ENCODE measurements at regions not wholly inside any gene's neighbourhood (a gene's known extent, or its start where the extent isn't known, plus 50 kb on each side); places are given as distances from the start of the nearest gene placed in this dataset.

DNA sequence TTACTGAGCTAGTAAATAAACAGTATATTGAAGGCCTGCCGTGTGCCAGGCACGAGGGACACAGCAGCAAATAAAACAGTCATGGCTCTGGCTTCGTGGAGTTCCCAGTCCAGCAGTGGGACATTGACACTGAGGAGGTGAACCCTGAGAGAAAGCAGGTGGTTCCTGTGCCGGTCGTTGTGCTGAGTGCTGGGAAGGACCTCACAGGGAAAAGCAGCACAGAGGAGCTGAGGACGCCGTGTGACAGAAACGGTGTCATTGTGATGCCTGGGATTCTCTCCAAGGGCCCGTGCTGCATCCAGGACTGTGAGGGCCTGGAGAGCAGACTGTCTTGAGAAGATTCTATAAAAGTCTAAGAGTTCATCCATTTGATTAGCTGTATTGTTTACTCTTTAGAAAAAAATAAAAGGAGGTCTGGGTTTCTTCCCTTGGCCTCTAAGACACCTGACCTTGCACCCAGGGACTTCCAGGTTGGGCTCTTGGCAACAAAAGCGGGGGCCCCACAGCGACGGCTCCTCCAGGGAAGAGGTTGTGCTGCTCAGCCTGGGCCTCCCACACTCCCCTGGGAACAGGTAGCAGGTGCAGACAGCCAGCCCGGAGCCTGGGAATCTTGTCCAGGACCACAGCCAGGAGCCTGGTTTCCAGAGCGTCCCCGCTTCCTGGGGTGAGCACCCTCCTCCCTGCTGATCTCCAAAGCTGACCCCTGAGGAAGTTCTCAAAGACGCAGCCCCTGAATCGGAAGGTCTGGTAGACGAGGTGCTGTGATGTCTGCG lies 251.2 kb upstream of the PMEPA1 start:
- no peaks in the 10 kb centered on the region for H3K36me3 Mint-ChIP-seq
- TF ChIP-seq, protein P1, sequence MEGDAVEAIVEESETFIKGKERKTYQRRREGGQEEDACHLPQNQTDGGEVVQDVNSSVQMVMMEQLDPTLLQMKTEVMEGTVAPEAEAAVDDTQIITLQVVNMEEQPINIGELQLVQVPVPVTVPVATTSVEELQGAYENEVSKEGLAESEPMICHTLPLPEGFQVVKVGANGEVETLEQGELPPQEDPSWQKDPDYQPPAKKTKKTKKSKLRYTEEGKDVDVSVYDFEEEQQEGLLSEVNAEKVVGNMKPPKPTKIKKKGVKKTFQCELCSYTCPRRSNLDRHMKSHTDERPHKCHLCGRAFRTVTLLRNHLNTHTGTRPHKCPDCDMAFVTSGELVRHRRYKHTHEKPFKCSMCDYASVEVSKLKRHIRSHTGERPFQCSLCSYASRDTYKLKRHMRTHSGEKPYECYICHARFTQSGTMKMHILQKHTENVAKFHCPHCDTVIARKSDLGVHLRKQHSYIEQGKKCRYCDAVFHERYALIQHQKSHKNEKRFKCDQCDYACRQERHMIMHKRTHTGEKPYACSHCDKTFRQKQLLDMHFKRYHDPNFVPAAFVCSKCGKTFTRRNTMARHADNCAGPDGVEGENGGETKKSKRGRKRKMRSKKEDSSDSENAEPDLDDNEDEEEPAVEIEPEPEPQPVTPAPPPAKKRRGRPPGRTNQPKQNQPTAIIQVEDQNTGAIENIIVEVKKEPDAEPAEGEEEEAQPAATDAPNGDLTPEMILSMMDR (conservative IDR thresholded peaks at IDR 0.05), result no peak
- peaks cover 7% of the 10 kb centered on the region for H3K4me1 Mint-ChIP-seq (ENCODE audit: unreplicated experiment)
- H3K9me3 Mint-ChIP-seq, result no peaks in the 10 kb centered on the region
- no peak for DNase-seq (ENCODE audit: extremely low spot score, unreplicated experiment)
- peaks cover 7% of the 10 kb centered on the region for H3K27me3 Mint-ChIP-seq
- H3K4me3 Mint-ChIP-seq, result no peak overlapping the region
- no peak overlapping the region for H3K27ac Mint-ChIP-seq

DNA sequence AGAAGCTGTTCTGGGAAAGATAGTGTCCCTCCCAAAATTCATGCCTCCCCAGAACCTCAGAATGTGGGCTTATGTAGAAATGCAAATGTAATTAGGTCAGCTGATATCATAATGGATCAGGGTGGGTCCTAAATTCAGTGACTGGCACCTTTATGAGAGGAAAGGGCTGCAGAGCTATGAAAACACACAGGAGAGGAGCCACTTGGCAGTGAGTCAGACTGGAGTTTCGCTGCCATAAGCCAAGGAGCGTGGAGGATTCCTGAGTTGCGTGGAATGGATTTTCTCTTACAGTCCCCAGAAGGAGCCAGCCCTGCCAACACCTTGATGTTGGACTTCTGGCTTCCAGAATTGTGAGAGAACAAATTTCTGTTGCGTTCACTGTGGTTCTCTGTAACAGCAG lies 249.8 kb upstream of the PMEPA1 start:
- H3K27me3 Mint-ChIP-seq, result peaks cover 7% of the 10 kb centered on the region

DNA sequence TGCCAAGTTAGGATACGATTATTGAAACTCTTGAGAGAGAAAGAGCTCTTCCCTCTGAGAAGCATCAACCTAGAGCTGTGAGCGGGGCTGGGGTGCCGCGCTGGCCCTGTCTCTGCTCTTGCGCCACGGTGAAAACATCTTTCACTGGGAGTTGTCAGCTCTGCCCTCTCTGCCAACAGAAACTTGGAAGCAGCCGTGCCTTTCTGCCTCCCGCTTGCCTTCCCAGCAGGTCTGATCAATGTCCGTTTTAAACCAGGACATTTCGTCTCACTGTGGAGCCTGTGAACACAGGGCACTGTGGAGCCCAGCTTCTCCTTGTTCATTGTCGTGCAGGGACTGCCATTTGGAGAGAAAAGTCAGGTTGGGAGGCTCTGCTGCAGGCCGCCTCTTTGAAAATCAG lies 249.2 kb upstream of the PMEPA1 start:
- Mint-ChIP-seq H3K9me3 (peaks cover 4% of the 10 kb centered on the region), H3K4me3 (no peak overlapping the region), H3K27ac (no peak overlapping the region), H3K4me1 (ENCODE audit: unreplicated experiment) (peaks cover 3% of the 10 kb centered on the region), H3K27me3 (peaks cover 7% of the 10 kb centered on the region), H3K36me3 (no peaks in the 10 kb centered on the region)
- TF ChIP-seq, protein P1 (conservative IDR thresholded peaks at IDR 0.05), result no peak
- no peak for DNase-seq (ENCODE audit: extremely low spot score, unreplicated experiment)

More for the DNA sequence above, 249.8 kb upstream of the PMEPA1 start:
- no peak overlapping the region for H3K4me3 Mint-ChIP-seq
- peaks cover 4% of the 10 kb centered on the region for H3K9me3 Mint-ChIP-seq
- no peak for DNase-seq (ENCODE audit: extremely low spot score, unreplicated experiment)
- TF ChIP-seq, protein P1 (conservative IDR thresholded peaks at IDR 0.05), result no peak
- H3K27ac Mint-ChIP-seq, result no peak overlapping the region
- H3K4me1 Mint-ChIP-seq (ENCODE audit: unreplicated experiment), result peaks cover 7% of the 10 kb centered on the region
- no peaks in the 10 kb centered on the region for H3K36me3 Mint-ChIP-seq

DNA sequence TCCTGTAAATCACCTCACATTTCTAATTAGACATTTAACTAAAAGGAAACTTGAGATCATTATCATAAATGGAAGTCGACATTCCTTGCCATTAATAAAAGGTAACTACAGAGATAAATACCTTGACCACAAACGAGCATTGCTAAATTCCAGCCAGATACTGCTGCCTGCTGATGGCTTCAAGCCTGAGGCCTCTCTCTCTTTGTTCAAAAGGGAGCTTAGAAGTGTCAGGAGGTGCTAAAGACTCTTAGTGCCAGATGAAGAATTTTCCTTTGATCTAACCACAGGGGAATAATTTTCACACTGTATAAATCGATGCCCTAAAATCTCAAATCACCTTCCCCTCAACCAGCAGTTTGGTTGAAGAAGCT lies 248.2 kb upstream of the PMEPA1 start:
- H3K36me3 Mint-ChIP-seq, result no peaks in the 10 kb centered on the region
- no peak for DNase-seq (ENCODE audit: extremely low spot score, unreplicated experiment)
- H3K4me3 Mint-ChIP-seq, result no peak overlapping the region
- peaks cover 7% of the 10 kb centered on the region for H3K27me3 Mint-ChIP-seq
- TF ChIP-seq, protein P1 (conservative IDR thresholded peaks at IDR 0.05), result no peak
- no peak overlapping the region for H3K27ac Mint-ChIP-seq
- peaks cover 4% of the 10 kb centered on the region for H3K4me1 Mint-ChIP-seq (ENCODE audit: unreplicated experiment)
- peaks cover 4% of the 10 kb centered on the region for H3K9me3 Mint-ChIP-seq

DNA sequence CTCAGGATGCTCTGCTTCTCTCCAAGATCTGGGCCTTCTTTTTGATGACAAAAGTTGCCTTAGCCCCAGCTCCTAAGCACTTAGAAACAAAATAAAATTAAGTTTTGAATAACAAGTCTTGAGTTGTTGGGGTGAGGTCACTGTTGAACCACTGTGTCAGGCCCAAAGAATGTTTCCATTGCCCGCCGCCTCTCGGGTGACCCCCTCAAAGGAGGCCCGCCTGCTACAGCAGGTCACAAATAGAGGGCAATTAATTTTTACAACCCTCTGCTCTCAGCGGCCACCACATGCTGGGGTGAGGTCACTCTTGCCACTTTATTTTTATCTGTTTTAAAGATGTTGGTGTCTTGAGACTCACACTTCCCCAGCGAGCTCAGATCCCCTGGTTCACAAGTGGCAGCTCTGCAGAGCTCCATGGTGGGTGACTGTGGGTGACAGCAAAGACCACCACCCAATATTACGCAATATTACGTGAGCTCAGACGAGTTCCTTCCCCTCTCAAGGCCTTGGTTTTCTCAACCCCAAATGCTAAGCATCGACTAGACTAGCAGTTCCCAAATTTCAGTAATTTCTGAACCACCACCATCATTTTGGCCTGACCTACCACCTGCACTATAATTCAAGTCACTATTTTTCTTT lies 247.7 kb upstream of the PMEPA1 start:
- Mint-ChIP-seq H3K4me3 (no peak overlapping the region), H3K9me3 (peaks cover 4% of the 10 kb centered on the region), H3K27ac (no peak overlapping the region), H3K36me3 (no peaks in the 10 kb centered on the region), H3K27me3 (peaks cover 7% of the 10 kb centered on the region), H3K4me1 (ENCODE audit: unreplicated experiment) (peaks cover 4% of the 10 kb centered on the region)
- TF ChIP-seq, protein P1 (conservative IDR thresholded peaks at IDR 0.05), result no peak
- no peak for DNase-seq (ENCODE audit: extremely low spot score, unreplicated experiment)

All from type B pancreatic cell (in vitro differentiated cells).